Ammon's horn (tissue), 1 donor: ENCODE measurements at regions not wholly inside any gene's neighbourhood (a gene's known extent, or its start where the extent isn't known, plus 50 kb on each side); places are given as distances from the start of the nearest gene placed in this dataset.
A peak's percentile ranks its signal among the peaks of the same experiment; 100 is the strongest.

ENCODE experiments used
- DNase-seq: peaks from one replicate; pipeline ENCODE4 v3.0.0-alpha.2; 2016; ENCODE audit warnings: low spot score

GRCh38 chr10:83935339-83935736, 204.0 kb upstream of the GHITM start:
- no peak for DNase-seq

- DNase-seq, result no peak
Measured at GRCh38 chr10:83935911-83936310, 203.4 kb upstream of the GHITM start.

GRCh38 chr10:83937161-83937560, 202.1 kb upstream of the GHITM start:
- DNase-seq, result no peak

GRCh38 chr10:83937826-83938225, 201.5 kb upstream of the GHITM start:
- no peak for DNase-seq

GRCh38 chr10:83941189-83941588, 198.1 kb upstream of the GHITM start:
- DNase-seq, result no peak

GRCh38 chr10:83942410-83942809, 196.9 kb upstream of the GHITM start:
- DNase-seq, result no peak

- no peak for DNase-seq
Measured at GRCh38 chr10:83943049-83943448, 196.3 kb upstream of the GHITM start.

GRCh38 chr10:83943920-83944319, 195.4 kb upstream of the GHITM start:
- no peak for DNase-seq

GRCh38 chr10:83945982-83946718, 193.2 kb upstream of the GHITM start:
- peak; percentile 53 for DNase-seq

GRCh38 chr10:83952314-83952713, 187.0 kb upstream of the GHITM start:
- DNase-seq, result no peak

GRCh38 chr10:83953589-83953988, 185.7 kb upstream of the GHITM start:
- no peak for DNase-seq

- DNase-seq, result no peak
Measured at GRCh38 chr10:83954193-83954799, 185.0 kb upstream of the GHITM start.

GRCh38 chr10:83955406-83955805, 183.9 kb upstream of the GHITM start:
- no peak for DNase-seq

- DNase-seq, result no peak
Measured at GRCh38 chr10:83957168-83957947, 182.0 kb upstream of the GHITM start.

- DNase-seq, result no peak
Measured at GRCh38 chr10:83959328-83959727, 180.0 kb upstream of the GHITM start.

GRCh38 chr10:83960125-83960524, 179.2 kb upstream of the GHITM start:
- no peak for DNase-seq

- DNase-seq, result peak; percentile 20
Measured at GRCh38 chr10:83961620-83962019, 177.7 kb upstream of the GHITM start.

- no peak for DNase-seq
Measured at GRCh38 chr10:83963446-83963845, 175.9 kb upstream of the GHITM start.

- DNase-seq, result no peak
Measured at GRCh38 chr10:83965473-83965872, 173.8 kb upstream of the GHITM start.

GRCh38 chr10:83968052-83968451, 171.3 kb upstream of the GHITM start:
- no peak for DNase-seq

GRCh38 chr10:83978681-83979383, 160.5 kb upstream of the GHITM start:
- no peak for DNase-seq

- DNase-seq, result no peak
Measured at GRCh38 chr10:83982812-83983211, 156.5 kb upstream of the GHITM start.
